Urothelium cell line (cell line): ENCODE measurements at regions not wholly inside any gene's neighbourhood (a gene's known extent, or its start where the extent isn't known, plus 50 kb on each side); places are given as distances from the start of the nearest gene placed in this dataset.

Experiments used
- DNase-seq: peaks from one replicate; pipeline ENCODE4 v3.0.0; 2011; ENCODE audit warnings: low spot score, mixed read lengths
- FAIRE-seq: peaks from 2 replicates; lab custom pipeline; 2011; peaks lifted over from hg19 to GRCh38; lab: Jason Lieb, UNC

- no peak for FAIRE-seq
- no peak for DNase-seq
These were observed 75.6 kb upstream of the HS3ST5 start for GRCh38 chr6:114418304-114418972.

- no peak for FAIRE-seq
- no peak for DNase-seq
These were observed 64.7 kb upstream of the HS3ST5 start for GRCh38 chr6:114407426-114408035.

- DNase-seq (no peak), FAIRE-seq (no peak)
These were observed 61.6 kb upstream of the HS3ST5 start for GRCh38 chr6:114404339-114404955.

GRCh38 chr6:114403858-114404257, 61.0 kb upstream of the HS3ST5 start:
- DNase-seq (no peak), FAIRE-seq (no peak)

GRCh38 chr6:114398481-114398880, 55.7 kb upstream of the HS3ST5 start:
- DNase-seq, result no peak
- no peak for FAIRE-seq
